Fibroblast of mammary gland (primary cell): ENCODE measurements at regions not wholly inside any gene's neighbourhood (a gene's known extent, or its start where the extent isn't known, plus 50 kb on each side); places are given as distances from the start of the nearest gene placed in this dataset.

ENCODE experiments used
- DNase-seq: peaks from one replicate; pipeline ENCODE4 v3.0.0-alpha.2; 2010; ENCODE audit warnings: low read depth
- H3K4me3 ChIP-seq: 2 replicates; pipeline ENCODE4 v1.5.1; 2011; ENCODE audit warnings: low read depth, mild to moderate bottlenecking, low read length, moderate library complexity; ENCODE audit not compliant: control insufficient read depth
- TF ChIP-seq, protein P1 (sequence below): conservative IDR thresholded peaks from 2 replicates; pipeline ENCODE4 v1.5.1; 2011; ENCODE audit warnings: low read depth, low read length, inconsistent platforms; ENCODE audit not compliant: control insufficient read depth, insufficient read depth

DNA sequence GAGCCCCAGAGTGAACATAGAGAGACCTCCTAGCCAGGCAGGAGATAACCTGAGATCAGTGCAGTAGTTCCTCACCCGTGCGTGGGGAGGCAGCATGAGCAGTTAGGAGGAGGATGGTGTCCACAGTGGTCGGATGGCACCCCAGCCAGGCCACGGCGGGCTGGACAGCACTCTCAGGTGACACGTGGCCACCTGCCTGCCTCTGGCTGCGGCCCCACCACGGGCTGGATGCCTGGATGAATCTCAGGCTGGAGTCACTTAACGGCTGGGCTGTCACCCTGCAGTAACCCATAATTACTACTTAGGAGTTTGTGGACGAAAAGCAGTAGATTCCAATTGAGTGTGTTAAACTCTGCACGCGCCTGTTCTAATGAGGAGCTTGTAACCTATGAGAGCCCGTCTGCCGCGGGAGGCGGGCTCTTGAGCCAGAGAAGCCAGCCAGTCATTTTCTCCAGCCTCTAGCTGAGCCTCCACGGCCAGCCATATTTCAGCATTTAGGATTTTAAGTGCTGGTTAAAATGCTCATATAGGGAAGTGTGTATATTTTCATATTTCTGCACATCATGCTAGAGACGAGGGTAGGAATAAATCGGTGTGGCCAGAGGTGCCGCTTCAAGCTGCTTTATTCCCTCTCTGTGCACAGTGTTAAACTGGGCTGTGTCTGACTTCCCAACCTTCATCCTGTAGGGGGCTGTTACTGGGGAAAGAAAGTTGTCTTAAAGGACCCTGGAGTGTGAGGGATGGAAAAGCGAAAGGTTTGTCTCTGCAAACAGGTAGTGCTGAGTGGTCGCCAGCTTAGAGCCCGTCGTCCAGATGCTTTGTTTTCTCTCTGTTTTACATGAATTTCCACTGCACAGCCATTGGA lies 144.0 kb downstream of the GLI2 start:
- H3K4me3 ChIP-seq: no peak overlapping the region
- no peak for DNase-seq
- TF ChIP-seq, protein P1, sequence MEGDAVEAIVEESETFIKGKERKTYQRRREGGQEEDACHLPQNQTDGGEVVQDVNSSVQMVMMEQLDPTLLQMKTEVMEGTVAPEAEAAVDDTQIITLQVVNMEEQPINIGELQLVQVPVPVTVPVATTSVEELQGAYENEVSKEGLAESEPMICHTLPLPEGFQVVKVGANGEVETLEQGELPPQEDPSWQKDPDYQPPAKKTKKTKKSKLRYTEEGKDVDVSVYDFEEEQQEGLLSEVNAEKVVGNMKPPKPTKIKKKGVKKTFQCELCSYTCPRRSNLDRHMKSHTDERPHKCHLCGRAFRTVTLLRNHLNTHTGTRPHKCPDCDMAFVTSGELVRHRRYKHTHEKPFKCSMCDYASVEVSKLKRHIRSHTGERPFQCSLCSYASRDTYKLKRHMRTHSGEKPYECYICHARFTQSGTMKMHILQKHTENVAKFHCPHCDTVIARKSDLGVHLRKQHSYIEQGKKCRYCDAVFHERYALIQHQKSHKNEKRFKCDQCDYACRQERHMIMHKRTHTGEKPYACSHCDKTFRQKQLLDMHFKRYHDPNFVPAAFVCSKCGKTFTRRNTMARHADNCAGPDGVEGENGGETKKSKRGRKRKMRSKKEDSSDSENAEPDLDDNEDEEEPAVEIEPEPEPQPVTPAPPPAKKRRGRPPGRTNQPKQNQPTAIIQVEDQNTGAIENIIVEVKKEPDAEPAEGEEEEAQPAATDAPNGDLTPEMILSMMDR: no peak

DNA sequence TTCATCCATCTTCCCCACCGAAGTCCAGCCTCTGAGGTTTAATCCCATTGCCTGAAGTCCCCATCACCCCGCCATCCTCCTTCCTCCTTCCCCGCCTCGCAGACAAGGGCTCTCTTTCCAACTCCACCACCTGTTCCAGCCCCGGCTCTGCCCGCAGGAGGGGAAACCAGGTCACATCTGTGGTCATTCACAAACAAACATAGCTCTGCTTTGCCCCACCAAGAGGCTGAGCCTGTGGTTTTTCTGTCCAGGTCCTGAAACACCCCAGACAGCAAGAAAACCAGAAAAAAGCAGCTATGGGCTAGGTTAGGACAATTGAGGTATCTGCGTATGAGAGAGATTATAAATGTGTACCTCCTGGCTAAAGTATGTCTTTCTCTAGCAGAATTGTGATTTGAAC lies 144.7 kb downstream of the GLI2 start:
- TF ChIP-seq, protein P1: no peak
- no peak for DNase-seq
- H3K4me3 ChIP-seq: no peak overlapping the region

DNA sequence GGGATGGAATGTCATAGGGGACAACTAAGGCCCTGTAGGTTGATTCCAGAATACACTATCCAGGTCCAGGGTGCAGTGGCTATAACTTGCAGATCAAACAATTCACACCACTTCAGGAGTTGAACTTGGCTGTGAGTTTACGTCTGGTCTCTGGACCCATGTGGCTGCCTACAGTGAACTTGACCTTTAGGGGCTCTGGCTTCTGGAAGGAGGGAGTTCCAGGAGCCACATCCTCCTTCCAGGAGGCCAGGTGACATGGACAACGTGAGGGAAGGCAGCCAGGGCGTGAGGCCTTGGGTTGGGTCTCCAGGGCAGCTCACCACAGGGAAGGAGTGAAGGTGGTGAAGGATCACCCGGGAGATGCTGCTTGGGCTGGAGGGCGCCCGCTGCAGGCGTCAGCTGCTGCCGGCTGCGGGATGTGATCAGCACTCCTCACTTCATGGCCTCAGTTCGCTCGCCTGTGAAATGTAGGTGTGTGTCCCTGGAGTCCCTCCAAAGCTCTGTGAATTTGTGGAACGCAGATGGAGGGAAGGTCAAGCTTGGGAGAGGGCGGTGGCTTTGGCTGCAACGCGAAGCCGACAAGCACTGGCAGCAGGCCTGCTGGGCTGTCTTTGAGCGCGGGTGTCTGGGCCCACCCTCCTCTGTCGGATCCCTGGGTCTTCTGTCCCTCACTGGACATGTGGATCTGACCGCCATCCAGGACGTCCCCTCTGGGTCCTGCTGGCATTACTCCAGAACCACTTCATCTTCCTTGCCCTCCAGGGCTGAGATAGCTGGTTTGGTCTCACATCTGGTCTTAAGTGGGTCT lies 146.5 kb downstream of the GLI2 start:
- H3K4me3 ChIP-seq: no peak overlapping the region
- TF ChIP-seq, protein P1: no peak
- no peak for DNase-seq

DNA sequence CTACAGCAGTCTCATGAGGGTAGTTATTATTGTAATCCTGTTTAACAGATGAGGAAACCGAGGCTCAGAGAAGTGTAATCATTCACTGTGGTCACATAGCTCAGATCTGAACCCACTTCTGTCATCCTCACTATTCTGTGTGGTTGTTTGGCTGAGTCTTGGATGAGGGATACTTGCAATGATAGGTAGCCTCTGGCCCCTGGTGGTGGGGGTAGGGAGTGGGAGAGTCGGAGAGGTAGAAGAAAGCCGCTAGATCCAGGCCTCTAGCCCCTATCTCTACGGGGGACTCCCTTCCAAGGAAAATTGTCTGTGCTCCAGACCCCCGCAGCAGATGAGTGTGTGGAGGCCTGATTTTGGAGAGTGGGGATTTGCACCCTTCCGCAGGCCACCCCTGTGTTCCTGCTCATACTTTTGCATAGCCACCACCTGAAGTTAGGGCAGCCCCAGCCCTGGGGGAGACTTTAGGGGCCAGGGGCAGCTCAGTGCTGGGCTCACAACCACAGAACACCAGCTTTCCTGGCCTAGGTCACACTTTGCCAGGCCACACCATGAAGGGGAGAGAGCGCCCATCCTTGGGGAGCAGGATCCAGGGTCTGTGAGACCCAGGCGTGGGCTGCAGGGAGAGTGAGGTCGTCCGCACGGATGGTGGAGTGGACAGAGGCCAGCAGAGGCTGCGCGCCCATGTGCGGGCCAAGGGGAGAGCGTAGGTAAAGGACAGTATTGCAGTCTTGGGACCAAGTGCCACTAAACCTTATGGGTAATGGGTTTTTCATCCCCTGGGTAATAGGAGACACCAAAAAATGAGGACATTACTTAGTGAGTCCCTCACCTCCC lies 148.2 kb downstream of the GLI2 start:
- DNase-seq: no peak
- H3K4me3 ChIP-seq: no peak overlapping the region
- TF ChIP-seq, protein P1: no peak

DNA sequence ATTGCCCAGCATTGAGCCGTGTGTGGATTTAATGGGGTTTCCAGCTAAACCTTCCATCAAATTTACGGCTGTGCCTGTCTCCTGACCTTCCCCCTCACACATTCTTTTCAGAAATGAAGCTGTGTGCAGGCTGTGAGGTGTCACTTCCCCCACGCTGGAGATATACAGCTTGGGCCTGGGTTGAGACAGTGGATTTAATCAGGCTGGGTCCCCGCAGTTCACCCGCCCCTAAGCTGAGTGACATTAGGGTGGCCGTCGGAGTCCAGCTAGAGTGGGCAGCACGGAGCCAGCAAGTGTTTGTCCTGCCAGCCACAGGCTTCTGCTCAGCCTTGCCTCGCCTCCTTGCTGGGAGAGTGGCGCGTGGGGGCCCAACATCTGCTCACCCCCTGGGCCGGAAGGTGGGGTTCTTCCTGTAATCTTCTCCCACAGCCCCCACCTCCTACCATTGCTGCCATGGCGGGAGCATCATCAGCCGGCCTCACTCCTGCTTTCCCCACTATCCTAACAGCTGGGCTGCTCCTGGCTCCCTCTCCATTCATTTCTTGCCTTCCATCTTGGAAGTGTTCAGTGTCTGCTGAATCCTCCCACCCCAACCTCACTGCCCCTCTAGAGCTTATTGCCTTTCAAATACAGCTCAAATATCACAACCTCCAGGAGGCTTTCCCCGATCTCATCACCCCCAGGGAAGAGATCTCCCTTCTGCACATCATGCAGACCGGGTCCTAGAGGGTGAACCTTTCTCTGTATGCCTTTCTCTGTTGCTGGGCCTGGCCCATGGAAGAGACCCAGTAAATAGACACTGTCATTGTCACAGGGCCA lies 149.0 kb downstream of the GLI2 start:
- no peak for DNase-seq
- H3K4me3 ChIP-seq: no peak overlapping the region
- TF ChIP-seq, protein P1: no peak

DNA sequence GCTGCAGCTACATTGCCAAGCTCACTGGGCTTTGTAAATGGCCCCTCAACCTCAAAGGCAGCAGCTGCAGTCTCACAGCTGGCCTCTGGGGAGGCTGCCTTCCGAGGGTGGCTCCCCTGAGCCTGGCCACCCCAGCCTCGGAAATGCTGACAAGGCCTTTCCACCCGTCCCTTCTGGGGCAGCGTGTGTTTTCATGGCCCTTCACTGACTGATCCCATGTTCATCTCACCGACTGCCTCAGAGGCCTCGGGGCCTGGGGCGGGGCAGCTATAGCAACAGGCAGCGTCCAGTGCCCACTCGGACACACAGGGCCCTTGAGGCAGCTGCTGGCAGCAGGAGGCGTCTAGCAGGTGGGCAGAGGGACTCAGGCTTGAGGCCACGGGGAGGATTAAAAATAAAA lies 149.7 kb downstream of the GLI2 start:
- no peak overlapping the region for H3K4me3 ChIP-seq
- no peak for DNase-seq
- TF ChIP-seq, protein P1: no peak
